HL-60 (cell line): ENCODE measurements at regions not wholly inside any gene's neighbourhood (a gene's known extent, or its start where the extent isn't known, plus 50 kb on each side); places are given as distances from the start of the nearest gene placed in this dataset.

ENCODE experiments used
- CTCF ChIP-seq: IDR thresholded peaks from one replicate; pipeline ENCODE4 v1.5.1; 2011; ENCODE audit warnings: low read length, control low read depth, inconsistent platforms; ENCODE audit not compliant: insufficient read depth
- POLR2AphosphoS5 ChIP-seq: IDR thresholded peaks from 2 replicates; pipeline ENCODE4 v1.6.1; 2012; ENCODE audit warnings: low read depth
- TF ChIP-seq, protein P1 (sequence below): IDR thresholded peaks from 2 replicates; pipeline ENCODE4 v1.6.1; 2012; ENCODE audit warnings: low read depth; ENCODE audit not compliant: insufficient replicate concordance

DNA sequence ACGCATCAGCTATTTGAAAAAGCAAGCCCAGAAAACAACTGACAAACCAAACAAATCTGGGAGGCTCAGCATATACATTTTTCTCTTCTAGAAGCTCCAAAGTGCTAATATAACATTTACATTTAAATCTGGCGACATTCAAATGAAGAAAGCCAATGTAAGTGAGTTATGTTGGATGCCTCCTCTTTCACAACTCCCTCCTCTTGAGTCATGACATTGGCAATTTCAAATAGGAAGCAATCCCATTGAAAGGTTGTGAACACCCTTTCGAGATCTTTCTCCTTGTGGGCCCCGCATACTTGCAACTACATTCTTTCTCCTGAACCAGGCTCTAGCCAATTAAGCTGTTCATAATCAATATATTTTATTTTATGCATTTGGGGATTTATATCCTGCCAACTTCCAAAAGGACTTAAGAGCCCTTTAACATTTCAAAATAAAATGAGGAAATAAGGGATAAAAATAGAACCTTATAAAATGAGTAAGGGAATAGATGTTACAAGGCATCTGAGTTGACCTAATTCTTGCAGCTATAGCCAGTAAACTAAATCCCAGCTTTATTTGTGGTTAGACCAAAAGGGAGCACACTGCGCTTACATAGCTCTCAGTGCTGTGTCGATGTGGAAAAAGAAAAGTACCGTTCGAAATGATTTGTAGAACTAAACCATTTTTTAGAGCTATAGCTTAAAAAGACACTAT is 129.5 kb upstream of the SESN3 start:
- TF ChIP-seq CTCF = no peak
- TF ChIP-seq, protein P1, sequence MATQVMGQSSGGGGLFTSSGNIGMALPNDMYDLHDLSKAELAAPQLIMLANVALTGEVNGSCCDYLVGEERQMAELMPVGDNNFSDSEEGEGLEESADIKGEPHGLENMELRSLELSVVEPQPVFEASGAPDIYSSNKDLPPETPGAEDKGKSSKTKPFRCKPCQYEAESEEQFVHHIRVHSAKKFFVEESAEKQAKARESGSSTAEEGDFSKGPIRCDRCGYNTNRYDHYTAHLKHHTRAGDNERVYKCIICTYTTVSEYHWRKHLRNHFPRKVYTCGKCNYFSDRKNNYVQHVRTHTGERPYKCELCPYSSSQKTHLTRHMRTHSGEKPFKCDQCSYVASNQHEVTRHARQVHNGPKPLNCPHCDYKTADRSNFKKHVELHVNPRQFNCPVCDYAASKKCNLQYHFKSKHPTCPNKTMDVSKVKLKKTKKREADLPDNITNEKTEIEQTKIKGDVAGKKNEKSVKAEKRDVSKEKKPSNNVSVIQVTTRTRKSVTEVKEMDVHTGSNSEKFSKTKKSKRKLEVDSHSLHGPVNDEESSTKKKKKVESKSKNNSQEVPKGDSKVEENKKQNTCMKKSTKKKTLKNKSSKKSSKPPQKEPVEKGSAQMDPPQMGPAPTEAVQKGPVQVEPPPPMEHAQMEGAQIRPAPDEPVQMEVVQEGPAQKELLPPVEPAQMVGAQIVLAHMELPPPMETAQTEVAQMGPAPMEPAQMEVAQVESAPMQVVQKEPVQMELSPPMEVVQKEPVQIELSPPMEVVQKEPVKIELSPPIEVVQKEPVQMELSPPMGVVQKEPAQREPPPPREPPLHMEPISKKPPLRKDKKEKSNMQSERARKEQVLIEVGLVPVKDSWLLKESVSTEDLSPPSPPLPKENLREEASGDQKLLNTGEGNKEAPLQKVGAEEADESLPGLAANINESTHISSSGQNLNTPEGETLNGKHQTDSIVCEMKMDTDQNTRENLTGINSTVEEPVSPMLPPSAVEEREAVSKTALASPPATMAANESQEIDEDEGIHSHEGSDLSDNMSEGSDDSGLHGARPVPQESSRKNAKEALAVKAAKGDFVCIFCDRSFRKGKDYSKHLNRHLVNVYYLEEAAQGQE = no peak
- TF ChIP-seq POLR2AphosphoS5 = no peak
